ENCODE measurements at regions not wholly inside any gene's neighbourhood (a gene's known extent, or its start where the extent isn't known, plus 50 kb on each side); places are given as distances from the start of the nearest gene placed in this dataset.
"Not testable (repeated sequence)": the region's sequence is repeated elsewhere in the genome, so short reads cannot be mapped to it uniquely, and the experiment has no call there.

DNA sequence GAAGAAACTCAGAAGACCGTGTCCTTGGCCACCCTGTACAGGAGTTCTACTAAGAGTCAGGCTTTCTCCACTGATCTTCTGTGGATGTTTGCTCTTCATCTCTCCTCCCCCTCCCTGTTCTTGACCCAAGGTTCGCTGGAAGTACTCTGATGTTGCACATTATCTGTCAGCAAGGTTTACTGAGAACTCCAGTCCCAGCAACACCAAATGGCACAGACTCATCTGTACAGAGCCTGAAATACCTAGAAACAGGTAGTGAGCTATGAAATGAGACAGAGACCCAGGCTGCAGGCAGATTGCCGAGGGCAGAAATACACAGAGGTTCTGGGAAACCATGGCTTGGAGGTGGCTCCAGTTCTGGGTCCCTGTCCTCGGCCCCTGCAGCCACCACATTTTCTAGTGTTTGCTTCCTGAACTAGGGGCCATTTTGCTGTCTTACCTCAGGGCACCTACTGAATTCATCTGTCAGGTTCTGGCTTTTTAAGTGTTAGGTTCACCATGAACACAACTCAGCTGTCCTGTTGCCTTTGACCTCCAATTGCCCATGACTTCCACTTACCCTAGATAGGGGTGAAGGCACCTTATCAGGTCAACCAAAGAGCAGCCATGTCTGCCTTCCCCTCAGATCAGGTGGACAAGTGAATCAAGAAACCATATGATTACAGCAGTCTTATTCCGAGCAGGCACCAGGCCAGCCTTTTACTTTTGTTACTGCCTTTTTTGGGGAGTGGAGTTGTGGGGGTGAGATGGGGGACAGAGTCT, 92.2 kb downstream of the CDC7 start:
- Histone ChIP-seq H3K9ac (ENCODE audit: low read length) (no peak overlapping the region), H3K36me3 (ENCODE audit: control insufficient read depth, insufficient read depth, low read length) (no peaks in the 10 kb centered on the region), H3K4me1 (ENCODE audit: control insufficient read depth, insufficient read depth, low read length) (peaks cover 3% of the 10 kb centered on the region), H3K4me3 (ENCODE audit: low read length) (no peak overlapping the region), H3K27ac (ENCODE audit: low read depth, low read length) (no peak overlapping the region), H3K27me3 (ENCODE audit: control insufficient read depth, insufficient read depth, low read length) (no peaks in the 10 kb centered on the region)

DNA sequence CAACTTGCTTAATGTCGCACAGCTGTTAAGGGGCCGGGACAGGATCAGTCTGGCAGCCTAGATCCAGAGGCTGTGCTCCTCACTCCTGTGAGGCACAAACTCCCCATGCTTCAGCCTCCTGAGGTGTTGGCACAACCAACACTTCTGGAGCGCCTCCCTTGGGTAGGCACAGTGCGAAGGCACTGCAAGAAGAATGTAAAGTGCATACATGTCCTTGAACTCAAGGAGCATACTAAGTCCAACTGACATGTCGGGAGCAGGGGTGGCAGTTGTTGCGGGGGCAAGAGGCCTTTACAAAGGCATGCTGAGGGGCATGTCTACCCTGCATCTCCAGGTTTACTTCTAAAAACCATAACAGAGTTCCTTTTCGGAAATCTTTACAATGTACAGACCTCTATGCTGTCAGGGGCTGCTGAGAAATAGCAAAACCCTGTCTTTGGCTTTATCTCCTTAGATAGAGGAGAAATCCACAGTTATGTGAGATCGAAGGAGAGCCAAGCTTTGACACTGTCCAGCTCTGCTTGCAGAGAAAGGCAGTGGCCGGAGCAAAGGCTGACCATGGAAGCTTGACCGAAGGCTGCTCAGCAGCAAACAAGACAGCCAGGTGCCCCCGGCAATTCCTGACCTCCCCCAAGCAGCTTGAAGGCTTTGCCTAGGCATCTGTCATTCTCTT, 93.9 kb downstream of the CDC7 start:
- H3K27ac ChIP-seq (ENCODE audit: low read depth, low read length), result no peak overlapping the region
- no peak overlapping the region for H3K9ac ChIP-seq (ENCODE audit: low read length)
- H3K4me1 ChIP-seq (ENCODE audit: control insufficient read depth, insufficient read depth, low read length), result peaks cover 3% of the 10 kb centered on the region
- no peaks in the 10 kb centered on the region for H3K27me3 ChIP-seq (ENCODE audit: control insufficient read depth, insufficient read depth, low read length)
- H3K4me3 ChIP-seq (ENCODE audit: low read length), result no peak overlapping the region
- no peaks in the 10 kb centered on the region for H3K36me3 ChIP-seq (ENCODE audit: control insufficient read depth, insufficient read depth, low read length)

DNA sequence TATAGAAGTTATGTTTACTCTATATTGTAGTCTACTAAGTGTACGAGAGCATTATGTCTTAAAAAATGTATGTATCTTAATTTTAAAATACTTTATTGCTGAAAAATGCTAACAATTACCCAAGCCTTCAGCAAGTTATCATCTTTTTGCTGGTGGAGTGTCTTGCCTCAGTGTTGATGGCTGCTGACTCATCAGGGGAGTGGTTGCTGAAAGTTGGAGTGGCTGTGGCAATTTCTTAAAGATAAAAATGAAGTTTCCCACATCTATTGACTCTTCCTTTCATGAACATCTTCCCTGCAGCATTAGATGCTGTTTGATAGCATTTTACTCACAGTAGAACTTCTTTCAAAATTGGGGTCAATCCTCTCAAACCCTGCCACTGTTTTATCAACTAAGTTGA, 95.8 kb downstream of the CDC7 start:
- Histone ChIP-seq H3K4me1 (ENCODE audit: control insufficient read depth, insufficient read depth, low read length) (peaks cover 3% of the 10 kb centered on the region), H3K27ac (ENCODE audit: low read depth, low read length) (no peak overlapping the region), H3K36me3 (ENCODE audit: control insufficient read depth, insufficient read depth, low read length) (no peaks in the 10 kb centered on the region), H3K9ac (ENCODE audit: low read length) (no peak overlapping the region), H3K27me3 (ENCODE audit: control insufficient read depth, insufficient read depth, low read length) (no peaks in the 10 kb centered on the region), H3K4me3 (ENCODE audit: low read length) (no peak overlapping the region)

DNA sequence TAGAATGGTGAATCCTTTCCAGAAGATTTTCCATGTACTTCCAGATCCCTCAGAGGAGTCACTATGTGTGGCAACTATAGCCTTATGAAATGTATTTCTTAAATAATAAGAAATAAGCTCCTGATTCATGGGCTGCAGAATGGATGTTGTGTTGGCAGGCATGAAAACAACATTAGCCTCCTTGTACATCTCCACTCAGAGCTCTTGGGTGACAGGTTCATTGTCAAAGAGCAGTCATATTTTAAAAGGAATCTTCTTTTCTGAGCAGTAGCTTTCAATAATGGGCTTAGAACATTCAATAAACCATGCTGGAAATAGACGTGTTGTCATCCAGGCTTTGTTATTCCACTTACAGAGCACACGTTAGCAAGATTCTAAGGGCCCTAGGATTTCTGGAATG, 96.6 kb downstream of the CDC7 start:
- Histone ChIP-seq H3K27me3 (ENCODE audit: control insufficient read depth, insufficient read depth, low read length) (no peaks in the 10 kb centered on the region), H3K27ac (ENCODE audit: low read depth, low read length) (no peak overlapping the region), H3K4me1 (ENCODE audit: control insufficient read depth, insufficient read depth, low read length) (peaks cover 3% of the 10 kb centered on the region), H3K4me3 (ENCODE audit: low read length) (no peak overlapping the region), H3K36me3 (ENCODE audit: control insufficient read depth, insufficient read depth, low read length) (no peaks in the 10 kb centered on the region), H3K9ac (ENCODE audit: low read length) (no peak overlapping the region)

DNA sequence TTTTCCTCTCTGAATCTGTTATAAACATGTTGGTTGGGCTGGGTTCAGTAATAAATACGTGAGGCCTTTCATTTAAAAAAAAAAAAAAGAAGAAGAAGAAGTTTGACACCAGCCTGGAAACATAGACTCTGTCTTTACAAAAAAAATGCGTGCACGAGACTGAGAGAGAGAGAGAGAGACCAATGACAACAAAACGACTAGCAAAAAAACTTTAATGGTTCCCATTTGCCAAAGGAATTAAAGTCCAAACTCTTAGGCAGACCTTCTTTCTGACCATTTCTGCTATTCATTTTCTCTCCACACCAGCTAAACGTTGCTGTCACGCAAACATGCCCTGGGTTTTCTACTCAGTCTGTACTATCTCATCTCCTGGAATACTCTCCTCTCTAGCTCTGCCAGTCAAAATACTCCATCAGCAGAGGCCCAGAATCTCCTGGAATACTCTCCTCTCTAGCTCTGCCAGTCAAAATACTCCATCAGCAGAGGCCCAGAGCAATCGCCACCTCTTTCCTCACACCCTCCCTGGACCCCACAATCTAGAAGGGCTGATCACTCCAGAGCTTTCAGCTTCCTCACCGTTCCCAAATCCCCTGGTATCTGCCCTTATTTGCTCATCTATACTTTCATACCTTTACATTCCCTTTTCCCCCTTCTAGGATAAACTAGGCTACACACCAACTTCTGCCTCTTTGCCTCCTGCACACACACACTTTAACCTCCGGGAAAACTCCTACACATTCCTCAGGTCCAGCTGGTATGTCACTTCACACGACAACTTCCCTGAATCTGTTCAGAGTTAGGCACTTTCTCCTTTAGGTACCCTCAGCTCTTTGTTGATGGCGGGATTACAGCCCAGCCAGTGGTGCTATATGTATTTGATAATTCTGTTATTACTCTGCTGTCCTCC, 100.0 kb downstream of the CDC7 start:
- H3K9ac ChIP-seq (ENCODE audit: low read length), result no peak overlapping the region
- peaks cover 5% of the 10 kb centered on the region for H3K4me1 ChIP-seq (ENCODE audit: control insufficient read depth, insufficient read depth, low read length)
- H3K27ac ChIP-seq (ENCODE audit: low read depth, low read length), result no peak overlapping the region
- no peak overlapping the region for H3K4me3 ChIP-seq (ENCODE audit: low read length)
- H3K36me3 ChIP-seq (ENCODE audit: control insufficient read depth, insufficient read depth, low read length), result no peaks in the 10 kb centered on the region
- H3K27me3 ChIP-seq (ENCODE audit: control insufficient read depth, insufficient read depth, low read length), result no peaks in the 10 kb centered on the region

DNA sequence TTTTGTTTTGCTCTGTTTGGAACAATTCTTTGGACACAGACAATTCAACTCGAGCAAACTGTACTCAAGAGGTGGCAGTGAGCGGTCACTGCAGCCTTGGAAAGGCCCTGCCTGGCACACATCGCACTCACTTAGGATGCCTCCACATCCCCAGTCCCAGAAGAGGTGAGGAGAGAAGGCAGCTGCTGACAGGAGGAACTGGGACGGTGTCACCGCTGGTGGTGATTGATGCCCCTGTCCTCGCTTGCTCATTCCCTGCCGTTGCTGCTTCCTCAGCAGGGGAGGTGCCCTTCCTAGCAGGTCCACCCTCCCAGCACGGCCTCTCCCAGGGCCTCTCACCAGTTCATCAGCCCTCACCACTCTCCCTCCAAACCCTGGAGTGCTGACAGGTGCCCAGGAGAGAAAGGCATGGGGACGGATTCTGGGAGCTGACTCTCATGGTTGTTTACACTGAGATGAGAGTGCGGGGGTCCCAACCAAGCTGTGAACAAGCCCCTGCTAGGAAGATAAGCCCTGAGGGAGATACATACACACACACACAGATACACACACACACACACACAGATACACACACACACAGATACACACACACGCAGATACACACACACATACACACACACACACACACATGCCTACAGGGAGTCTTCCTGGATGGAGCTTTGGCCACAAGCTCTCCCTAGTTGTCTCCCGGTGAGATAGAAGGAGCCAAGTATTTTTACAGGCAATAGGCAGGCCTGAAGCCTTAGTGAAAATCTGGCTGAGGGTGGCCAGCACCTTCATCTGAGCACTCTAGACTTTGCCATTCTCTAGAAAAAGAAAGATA, 101.1 kb downstream of the CDC7 start:
- peaks cover 5% of the 10 kb centered on the region for H3K4me1 ChIP-seq (ENCODE audit: control insufficient read depth, insufficient read depth, low read length)
- no peak overlapping the region for H3K27ac ChIP-seq (ENCODE audit: low read depth, low read length)
- no peak overlapping the region for H3K4me3 ChIP-seq (ENCODE audit: low read length)
- H3K9ac ChIP-seq (ENCODE audit: low read length), result no peak overlapping the region
- no peaks in the 10 kb centered on the region for H3K36me3 ChIP-seq (ENCODE audit: control insufficient read depth, insufficient read depth, low read length)
- no peaks in the 10 kb centered on the region for H3K27me3 ChIP-seq (ENCODE audit: control insufficient read depth, insufficient read depth, low read length)

DNA sequence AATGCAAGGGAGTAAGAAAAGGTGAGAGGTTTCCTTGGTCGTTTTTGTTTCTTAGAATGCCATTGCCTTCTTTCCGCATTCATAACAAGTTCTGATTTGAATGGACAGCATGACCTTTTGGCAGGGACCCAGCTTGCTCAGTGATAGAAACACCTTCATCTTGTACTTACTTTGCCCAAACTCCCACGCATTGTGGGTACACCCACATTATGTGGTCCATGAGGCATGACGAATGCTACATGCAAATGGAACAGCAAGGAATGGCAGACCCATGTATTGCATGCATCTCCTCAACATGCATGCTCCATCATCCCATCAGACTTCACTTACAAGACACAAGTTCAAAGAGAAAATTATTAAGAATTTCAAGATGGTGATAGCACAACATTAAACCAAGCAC, 102.8 kb downstream of the CDC7 start:
- no peaks in the 10 kb centered on the region for H3K27me3 ChIP-seq (ENCODE audit: control insufficient read depth, insufficient read depth, low read length)
- no peak overlapping the region for H3K9ac ChIP-seq (ENCODE audit: low read length)
- H3K4me1 ChIP-seq (ENCODE audit: control insufficient read depth, insufficient read depth, low read length), result peaks cover 5% of the 10 kb centered on the region
- H3K4me3 ChIP-seq (ENCODE audit: low read length), result no peak overlapping the region
- H3K36me3 ChIP-seq (ENCODE audit: control insufficient read depth, insufficient read depth, low read length), result no peaks in the 10 kb centered on the region
- H3K27ac ChIP-seq (ENCODE audit: low read depth, low read length), result no peak overlapping the region

DNA sequence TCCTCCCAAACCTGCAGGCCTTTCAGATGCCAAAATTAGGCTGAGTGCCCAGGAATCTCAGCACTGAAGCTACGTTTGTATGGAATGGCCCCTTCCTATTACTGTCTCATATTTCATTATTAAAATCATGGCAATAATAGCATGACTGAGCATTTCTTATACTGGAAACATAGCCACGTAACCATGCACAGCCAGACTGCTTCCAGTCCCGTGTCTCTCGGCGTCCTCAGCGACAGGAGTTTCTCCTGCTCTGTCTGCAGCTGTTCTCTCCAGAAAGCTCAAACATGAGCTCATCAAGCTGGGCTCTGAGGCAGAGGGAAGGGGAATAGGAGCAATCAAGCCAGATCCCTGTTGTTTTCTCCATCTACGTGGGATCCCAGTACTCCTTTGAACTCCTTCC, 104.0 kb downstream of the CDC7 start:
- Histone ChIP-seq H3K9ac (ENCODE audit: low read length) (no peak overlapping the region), H3K27ac (ENCODE audit: low read depth, low read length) (peak overlapping the region; percentile 41), H3K36me3 (ENCODE audit: control insufficient read depth, insufficient read depth, low read length) (no peaks in the 10 kb centered on the region), H3K4me3 (ENCODE audit: low read length) (no peak overlapping the region), H3K4me1 (ENCODE audit: control insufficient read depth, insufficient read depth, low read length) (peaks cover 5% of the 10 kb centered on the region), H3K27me3 (ENCODE audit: control insufficient read depth, insufficient read depth, low read length) (no peaks in the 10 kb centered on the region)

DNA sequence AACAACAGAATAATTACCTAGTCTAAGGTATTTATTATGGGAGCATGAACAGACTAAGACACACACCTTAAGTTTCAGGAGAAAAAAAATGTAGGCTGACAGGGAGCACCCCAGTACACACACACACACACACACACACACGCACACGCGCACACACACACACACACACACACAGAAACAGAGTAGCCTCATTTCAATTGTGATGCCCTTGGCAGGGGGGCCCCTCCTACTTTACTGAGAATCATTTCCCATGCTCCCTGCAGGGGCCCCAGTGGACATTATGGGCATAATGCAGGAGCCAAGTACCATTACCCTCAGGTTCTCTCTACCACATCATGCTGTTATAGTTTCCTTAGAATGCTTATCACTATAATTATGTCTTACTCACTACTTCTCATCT, 104.9 kb downstream of the CDC7 start:
- H3K27ac ChIP-seq (ENCODE audit: low read depth, low read length), result no peak overlapping the region
- no peak overlapping the region for H3K4me3 ChIP-seq (ENCODE audit: low read length)
- H3K36me3 ChIP-seq (ENCODE audit: control insufficient read depth, insufficient read depth, low read length), result no peaks in the 10 kb centered on the region
- no peaks in the 10 kb centered on the region for H3K27me3 ChIP-seq (ENCODE audit: control insufficient read depth, insufficient read depth, low read length)
- H3K4me1 ChIP-seq (ENCODE audit: control insufficient read depth, insufficient read depth, low read length), result peaks cover 5% of the 10 kb centered on the region
- H3K9ac ChIP-seq (ENCODE audit: low read length), result no peak overlapping the region

DNA sequence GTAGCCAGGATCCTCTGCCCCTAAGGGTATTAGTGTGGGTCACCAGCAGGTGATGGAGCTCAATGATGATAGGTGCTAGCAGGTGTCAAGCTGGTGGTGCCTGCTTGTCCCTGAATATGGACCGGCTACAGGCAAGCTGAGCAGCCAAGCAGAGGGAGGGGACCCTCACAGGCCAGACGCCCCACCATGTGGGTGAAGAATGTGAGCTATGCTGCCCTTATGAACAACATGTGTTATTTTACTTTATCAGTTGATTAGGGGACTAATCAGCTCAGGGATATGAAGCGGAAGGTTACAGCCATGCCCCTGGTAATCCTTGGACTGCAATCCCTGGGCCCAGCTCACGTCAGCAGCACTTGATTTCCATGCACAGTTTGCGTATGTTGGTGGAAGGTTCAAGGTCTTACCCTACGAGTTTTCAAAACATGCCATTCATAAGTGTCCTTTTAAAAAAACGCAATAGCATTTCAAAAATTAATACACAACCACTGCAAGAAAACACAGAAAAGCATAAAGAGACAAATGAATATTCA, 106.0 kb downstream of the CDC7 start:
- H3K4me3 ChIP-seq (ENCODE audit: low read length), result no peak overlapping the region
- H3K9ac ChIP-seq (ENCODE audit: low read length), result no peak overlapping the region
- no peak overlapping the region for H3K27ac ChIP-seq (ENCODE audit: low read depth, low read length)
- H3K36me3 ChIP-seq (ENCODE audit: control insufficient read depth, insufficient read depth, low read length), result no peaks in the 10 kb centered on the region
- peaks cover 5% of the 10 kb centered on the region for H3K4me1 ChIP-seq (ENCODE audit: control insufficient read depth, insufficient read depth, low read length)
- H3K27me3 ChIP-seq (ENCODE audit: control insufficient read depth, insufficient read depth, low read length), result no peaks in the 10 kb centered on the region

DNA sequence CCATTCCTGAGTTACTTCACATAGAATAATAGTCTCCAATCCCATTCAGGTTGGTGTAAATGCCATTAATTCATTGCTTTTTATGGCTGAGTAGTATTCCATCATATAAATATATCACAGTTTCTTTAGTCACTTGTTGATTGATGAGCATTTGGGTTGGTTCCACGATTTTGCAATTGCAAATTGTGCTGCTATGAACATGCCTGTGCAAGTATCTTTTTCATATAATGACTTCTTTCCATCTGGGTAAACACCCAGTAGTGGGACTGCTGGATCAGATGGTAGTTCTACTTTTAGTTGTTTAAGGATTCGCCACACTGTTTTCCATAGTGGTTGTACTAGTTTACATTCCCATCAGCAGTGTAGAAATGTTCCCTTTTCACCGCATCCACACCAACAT, 107.0 kb downstream of the CDC7 start:
- not testable (repeated sequence) for H3K4me3 ChIP-seq (ENCODE audit: low read length); H3K27ac ChIP-seq (ENCODE audit: low read depth, low read length); H3K36me3 ChIP-seq (ENCODE audit: control insufficient read depth, insufficient read depth, low read length); H3K9ac ChIP-seq (ENCODE audit: low read length); H3K27me3 ChIP-seq (ENCODE audit: control insufficient read depth, insufficient read depth, low read length); H3K4me1 ChIP-seq (ENCODE audit: control insufficient read depth, insufficient read depth, low read length)

DNA sequence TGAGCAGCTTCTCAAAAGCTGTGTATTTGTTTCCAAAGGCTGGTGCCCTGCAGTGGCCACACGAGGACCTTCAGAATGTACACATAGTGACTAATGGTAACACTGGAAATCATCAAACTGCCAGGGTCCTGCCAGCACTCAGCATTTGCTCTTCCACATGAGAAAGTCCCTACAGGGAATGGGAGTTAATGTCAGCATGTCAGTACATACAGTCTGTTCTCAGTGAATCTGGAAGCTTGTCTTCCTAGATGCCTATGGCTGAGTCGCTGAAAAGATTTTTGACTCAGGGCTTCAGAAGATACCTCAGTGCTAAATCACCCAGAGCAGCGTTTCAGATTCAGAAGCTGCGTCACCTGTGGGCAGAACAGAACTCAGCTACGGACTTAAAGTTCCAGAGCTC, 108.2 kb downstream of the CDC7 start:
- Histone ChIP-seq H3K36me3 (ENCODE audit: control insufficient read depth, insufficient read depth, low read length) (no peaks in the 10 kb centered on the region), H3K9ac (ENCODE audit: low read length) (no peak overlapping the region), H3K27me3 (ENCODE audit: control insufficient read depth, insufficient read depth, low read length) (no peaks in the 10 kb centered on the region), H3K27ac (ENCODE audit: low read depth, low read length) (peak overlapping the region; percentile 64), H3K4me3 (ENCODE audit: low read length) (no peak overlapping the region), H3K4me1 (ENCODE audit: control insufficient read depth, insufficient read depth, low read length) (peaks cover 5% of the 10 kb centered on the region)
